NOMO-1 treated with DMSO at 0.1 percent for 48 hours (cell line): ENCODE measurements at regions not wholly inside any gene's neighbourhood (a gene's known extent, or its start where the extent isn't known, plus 50 kb on each side); places are given as distances from the start of the nearest gene placed in this dataset.

Experiments used
- DNase-seq: peaks from one replicate; lab custom pipeline; 2025; ENCODE audit not compliant: unreplicated experiment; lab: John Stamatoyannopoulos, UW

- no peak for DNase-seq
Observed at GRCh38 chr6:11926594-11927407, 85.3 kb upstream of the HIVEP1 start.

- DNase-seq, result no peak
Observed at GRCh38 chr6:11925805-11926204, 86.3 kb upstream of the HIVEP1 start.

DNA sequence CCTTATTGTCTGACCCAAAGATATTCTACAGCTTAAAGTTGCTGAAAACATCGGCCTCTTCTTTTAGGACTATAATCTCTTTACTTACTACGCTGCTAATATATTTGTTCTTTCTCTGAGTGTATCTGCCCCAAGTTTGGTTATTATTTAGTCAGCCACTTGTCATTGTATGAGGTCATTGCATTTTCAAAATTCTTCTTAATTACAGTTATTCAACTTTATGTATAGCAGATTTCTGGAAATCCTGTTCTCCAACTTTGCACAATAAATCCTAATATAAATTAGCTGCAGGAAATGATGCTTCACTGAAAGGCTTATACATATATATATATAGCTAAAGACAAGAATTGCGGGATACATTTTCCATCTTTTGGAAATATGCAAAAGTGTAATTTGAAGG lies 88.5 kb upstream of the HIVEP1 start:
- DNase-seq, result no peak

DNA sequence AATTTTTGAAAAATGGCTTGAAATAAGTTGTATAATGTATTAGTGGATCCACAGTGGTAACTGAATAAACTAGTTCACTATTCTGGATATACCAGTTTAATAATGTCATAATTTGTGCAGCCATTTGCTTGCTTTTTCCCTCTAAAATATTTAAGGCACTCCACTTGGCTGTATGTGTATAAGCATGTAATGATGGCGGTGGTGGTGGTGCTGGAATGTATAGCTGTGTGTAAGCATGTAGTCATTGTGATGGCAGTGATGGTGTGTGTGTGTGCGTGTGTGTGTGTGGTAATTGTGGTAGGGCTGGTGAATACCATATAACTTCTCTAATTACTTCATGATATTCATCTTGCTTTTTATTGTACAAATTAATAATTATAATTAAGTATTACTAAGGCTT lies 89.2 kb upstream of the HIVEP1 start:
- no peak for DNase-seq

DNA sequence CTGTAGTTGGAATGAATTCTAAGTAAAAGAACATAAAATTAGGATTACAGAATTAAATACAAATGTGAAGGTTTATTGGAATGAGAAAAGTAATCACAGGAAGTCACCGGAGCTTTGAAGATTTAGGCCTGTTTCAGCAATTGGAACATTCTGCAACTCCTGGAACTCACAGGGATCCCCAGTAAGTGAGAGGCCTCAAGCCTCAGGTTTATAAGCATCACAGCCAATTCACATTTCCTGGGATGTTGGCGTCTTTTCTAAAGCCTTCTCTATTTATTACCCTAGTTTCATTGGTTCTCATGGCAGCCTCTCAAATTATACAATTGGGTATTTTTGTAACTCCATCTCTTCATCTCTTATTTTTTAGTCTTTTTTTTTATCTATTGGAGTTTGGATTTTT lies 90.4 kb upstream of the HIVEP1 start:
- DNase-seq, result no peak

GRCh38 chr6:11921017-11921438 lies 91.1 kb upstream of the HIVEP1 start:
- no peak for DNase-seq

DNA sequence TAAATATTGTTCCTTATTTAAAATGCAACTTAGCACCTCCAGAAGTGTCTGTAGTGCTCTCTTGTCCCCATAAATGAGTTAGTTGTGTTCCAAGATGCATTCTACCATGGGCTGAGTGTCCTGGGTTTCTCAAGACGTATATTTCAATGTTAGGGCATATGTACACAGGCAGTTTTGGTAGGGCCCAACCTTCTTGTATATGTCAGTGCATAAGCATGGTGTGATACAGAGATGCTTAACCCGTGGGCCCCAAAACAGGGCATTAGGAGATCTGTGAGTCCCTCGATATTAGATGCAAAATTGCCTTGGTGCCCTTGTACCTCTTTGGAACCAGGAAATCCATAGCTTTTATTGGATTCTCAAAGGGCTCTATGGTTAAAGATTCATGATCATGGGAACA lies 91.5 kb upstream of the HIVEP1 start:
- DNase-seq, result no peak

DNA sequence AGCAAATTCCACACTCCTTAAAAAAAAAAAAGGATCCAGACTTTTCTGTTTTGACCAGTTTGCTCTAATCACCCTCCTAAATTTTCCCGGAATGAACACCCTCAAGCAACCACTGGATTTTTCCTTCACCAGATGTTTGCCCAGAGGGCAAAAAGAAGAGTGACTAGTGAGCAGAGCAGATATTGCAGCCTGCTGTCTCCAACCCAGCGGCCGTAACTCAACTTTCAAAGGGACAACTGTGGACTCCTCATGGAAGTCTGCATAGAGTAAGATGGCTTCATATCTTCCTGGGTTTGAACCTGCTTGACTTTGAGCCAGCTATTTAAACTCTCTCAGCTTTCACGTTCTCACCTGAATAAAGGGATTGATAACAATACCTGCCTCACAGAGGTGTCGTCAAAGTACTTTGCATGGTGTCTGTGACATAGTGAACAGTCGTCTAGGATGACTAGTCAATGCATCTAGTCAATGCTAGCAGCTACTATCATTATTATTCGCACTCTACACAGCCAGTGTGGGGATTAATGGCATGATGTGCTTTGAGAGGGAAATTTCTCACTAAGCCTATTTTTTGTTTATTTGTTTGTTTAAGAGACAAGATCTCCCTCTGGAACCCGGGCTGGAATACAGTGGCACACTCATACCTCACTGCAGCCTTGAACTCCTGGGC lies 92.2 kb upstream of the HIVEP1 start:
- no peak for DNase-seq

GRCh38 chr6:11918739-11919605 lies 93.1 kb upstream of the HIVEP1 start:
- no peak for DNase-seq

DNA sequence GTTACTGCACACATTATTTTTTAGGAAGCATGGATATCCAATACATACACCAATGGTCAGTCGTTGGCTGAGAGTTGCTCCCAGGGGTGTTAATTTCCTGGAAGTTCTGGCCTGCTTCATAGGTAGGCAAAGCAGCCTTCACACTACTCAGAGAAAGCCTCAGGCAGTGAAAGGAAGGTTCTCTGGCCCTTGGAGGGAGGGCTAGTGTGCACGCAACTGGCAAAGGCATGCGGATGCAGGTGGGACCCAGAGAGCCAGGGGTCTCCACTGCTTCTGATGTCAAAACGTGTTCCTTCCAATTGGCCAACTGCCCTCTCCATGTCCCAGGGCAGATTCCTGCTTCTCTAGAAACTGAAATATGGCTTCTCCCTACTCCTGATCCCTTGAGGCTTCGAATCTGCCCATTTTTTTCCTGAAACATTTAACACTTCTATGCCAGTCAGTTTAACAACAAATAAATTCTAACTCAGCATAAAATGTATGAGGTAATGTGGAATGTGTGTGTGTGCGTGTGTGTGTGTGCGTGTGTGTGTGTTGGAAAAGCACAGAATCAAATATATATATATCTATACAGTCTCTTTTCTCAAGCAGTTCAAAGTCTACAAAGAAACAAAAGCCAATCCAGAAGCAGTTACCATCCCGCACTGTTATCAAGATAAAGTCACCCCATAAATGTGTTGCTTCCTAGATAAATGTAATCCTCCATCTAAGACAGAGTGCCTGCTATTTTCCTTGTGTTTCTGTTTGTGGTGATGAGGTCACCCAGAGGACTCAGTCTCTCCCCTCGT lies 94.0 kb upstream of the HIVEP1 start:
- no peak for DNase-seq

GRCh38 chr6:11912420-11912819 lies 99.7 kb upstream of the HIVEP1 start:
- DNase-seq, result no peak

DNA sequence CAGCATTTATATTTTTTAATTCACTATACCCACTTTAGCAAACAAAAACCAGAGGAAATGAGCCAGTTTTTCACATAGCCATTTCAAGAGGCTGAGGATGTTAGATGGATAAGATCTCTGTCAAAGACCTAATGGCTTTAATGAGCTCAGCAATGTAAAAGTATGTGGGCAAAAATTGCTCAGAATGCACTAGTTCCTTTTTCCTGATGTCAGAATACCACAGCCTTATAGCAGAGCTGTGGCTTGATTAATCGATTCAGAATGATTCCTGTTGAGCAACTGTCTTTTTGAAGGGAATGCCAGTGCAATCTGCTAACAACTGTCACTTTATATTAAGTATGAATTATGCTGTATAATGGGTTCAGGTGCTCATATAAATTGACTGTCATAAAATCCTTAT lies 100.6 kb upstream of the HIVEP1 start:
- DNase-seq, result peak; percentile 77

GRCh38 chr6:11909696-11910132 lies 102.4 kb upstream of the HIVEP1 start:
- DNase-seq, result no peak

DNA sequence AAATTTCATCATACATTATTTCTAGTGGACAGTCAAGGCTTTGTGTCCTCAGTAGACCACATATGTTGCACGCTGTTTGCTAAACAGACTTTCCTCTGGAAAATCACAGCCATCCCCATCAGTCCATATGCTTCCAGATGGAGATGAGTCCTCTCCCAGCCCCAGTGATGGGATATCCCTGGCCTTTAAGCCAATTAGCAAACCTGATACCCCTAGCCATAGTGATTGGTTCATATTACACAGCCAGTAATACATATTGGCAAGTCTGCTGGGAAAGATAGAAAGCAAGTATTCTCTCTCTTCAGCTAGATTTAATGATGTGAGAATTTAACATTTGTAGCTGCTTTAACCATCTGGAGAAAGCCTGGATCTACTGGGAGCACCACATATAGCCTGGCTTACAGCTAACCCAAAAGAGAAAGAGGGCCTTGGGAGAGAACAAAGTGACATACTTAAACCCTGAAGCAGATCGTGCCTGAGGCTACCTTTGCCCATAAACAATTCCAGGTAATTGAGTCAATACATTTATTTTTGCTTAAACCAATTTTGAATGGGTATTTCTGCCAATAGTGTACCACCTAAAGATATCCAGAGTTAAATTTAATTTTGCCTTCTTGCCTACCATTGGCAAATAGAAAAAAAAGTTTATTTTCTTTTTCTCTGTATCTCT lies 103.5 kb upstream of the HIVEP1 start:
- no peak for DNase-seq

DNA sequence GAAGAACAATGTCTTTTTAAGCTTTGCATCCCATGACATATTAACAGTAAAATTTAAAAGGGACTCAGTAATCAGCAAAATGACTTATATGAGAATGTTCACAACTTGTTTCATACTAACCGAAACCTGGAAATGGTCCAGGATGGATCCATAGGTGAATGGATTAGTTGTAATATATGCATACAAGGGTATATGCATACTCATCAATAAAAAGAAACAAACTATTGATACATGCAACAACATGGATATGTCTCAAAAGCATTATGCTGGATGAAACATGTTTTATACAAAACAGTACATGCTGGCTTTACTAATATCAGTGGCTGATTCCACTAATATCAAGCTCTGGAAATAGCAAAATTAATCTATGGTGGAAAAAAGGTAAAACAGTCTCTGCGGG lies 108.5 kb upstream of the HIVEP1 start:
- DNase-seq, result no peak

DNA sequence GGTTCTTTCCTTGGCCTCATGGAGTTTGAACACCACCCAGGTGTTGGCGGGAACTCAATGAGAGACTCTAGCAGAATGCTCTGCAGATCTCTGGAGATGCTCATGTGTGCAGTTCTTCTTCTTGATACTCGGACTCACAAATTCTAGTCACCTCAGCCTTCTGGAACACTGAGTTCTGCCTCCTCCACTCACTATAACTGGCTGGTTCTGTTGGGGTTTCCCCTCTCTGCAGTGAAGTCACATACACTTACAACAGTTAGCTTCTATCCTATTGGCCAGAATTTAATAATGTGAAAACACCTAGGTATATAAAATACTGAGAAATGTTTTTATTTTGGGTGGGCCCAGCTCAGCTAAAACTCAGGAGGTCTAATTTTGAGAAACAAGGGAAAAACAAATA lies 109.6 kb upstream of the HIVEP1 start:
- no peak for DNase-seq

DNA sequence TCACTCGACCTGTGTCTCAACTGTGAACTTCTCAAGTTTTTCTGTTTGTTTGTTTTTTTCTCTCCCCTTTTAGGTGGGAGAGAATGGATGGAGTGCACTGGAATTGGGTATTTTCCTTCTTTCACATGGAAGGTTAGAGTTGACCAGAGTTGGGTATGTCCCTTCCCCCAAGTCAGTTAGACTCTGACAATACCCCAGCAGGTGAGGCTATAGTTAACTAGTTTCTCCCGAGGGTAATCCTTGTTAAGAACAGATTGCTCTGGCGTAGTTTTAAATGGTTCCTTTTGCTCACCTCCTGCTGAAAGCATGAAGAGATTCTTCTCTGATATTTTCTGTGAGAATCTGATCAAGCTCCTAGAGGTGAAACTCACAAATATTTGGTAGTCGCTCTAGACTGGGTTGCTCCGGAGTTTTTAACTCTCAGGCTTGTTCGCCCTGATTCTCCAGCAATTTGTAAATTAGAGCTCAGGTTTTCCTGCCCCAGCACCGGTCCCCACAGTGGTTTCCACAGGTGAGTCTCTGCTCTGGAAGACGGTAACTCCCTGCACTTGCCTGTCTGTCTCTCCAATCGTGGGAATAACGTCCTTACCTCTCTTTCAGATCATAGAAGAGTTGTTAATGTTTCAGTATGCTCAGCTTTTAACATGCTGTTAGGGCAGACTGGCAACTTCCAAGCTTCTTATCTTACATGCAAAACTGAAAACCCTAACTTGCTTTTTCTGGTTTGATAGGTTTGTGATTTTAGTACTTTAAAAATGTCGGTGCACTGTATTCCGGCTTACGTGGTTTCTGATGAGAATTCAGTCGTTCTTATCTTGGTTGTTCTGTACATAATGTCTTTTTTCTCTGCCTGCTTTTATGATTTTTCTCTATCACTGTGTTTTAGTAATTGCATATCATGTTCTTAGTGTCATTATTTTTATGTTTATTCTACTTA lies 111.2 kb upstream of the HIVEP1 start:
- no peak for DNase-seq

GRCh38 chr6:11899645-11900044 lies 112.5 kb upstream of the HIVEP1 start:
- no peak for DNase-seq

GRCh38 chr6:11894212-11894611 lies 115.6 kb upstream of the ADTRP start:
- no peak for DNase-seq
